Stimulated activated CD4-positive, alpha-beta T cell treated with anti-CD3 and anti-CD28 coated beads, Interleukin-15, amount 100 ng/mL, for 24 hours (primary cell): ENCODE measurements at regions not wholly inside any gene's neighbourhood (a gene's known extent, or its start where the extent isn't known, plus 50 kb on each side); places are given as distances from the start of the nearest gene placed in this dataset.
A peak's percentile ranks its signal among the peaks of the same experiment; 100 is the strongest.
"Not testable (repeated sequence)": the region's sequence is repeated elsewhere in the genome, so short reads cannot be mapped to it uniquely, and the experiment has no call there.

Experiments used
- DNase-seq: peaks from one replicate; pipeline ENCODE4 v3.0.0-alpha.2; 2020

DNA sequence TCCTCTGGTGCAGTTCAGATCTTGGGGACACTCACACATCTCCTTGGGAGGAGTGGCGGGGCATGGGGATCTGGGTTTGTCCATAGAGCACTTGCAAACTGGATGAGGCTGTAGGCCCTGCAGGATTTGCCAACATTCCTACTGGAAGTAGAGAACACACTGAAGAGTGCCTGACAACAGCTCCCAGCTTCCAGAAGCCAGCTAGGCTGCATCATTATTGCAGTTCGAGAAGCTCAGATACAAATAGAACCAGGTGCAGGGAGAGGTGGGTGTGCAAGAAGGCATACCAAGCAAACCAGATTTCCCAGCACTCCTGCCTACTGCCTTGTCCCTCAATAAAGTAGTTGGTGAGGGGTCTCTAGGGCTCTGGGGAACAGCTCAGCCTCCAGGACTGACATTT, 52.5 kb downstream of the RHOB start:
- DNase-seq: no peak

DNA sequence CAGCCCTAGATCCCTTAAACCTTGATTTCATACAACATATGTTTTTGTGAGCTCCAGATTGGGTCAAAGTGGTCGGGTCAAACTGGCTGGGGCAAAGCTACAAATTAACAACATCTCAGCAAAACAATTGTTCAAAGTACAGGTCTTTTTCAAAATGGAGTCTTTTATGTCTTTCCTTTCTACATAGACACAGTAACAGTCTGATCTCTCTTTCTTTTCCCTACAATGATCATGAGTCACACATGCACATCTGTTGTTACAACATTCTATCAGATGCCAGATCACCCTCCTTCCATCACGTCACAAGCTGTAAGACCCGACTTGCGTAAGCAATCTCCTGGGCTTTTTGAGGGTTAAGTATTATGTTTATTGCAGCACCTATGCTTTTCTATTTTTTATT, 55.1 kb downstream of the RHOB start:
- DNase-seq: no peak

GRCh38 chr2:20502496-20502895, 55.6 kb downstream of the RHOB start:
- not testable (repeated sequence) for DNase-seq

DNA sequence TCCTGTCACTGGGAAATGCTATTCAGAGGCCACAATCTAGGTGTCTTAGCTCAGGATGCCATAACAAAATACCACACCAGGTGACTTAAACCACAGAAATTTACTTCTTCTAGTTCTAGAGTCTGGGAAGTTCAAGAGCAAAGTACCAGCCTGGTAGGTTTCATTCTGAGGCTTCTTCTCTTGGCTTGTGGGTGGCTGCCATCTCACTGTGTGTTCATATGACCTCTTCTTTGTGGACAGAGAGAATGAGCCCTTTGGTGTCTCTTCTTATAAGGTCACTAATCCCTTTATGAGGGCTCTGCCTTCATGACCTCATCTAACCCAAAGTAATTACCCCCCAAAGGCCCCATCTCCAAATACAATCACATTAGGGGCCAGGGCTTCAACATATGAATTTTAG, 57.3 kb downstream of the RHOB start:
- no peak for DNase-seq

DNA sequence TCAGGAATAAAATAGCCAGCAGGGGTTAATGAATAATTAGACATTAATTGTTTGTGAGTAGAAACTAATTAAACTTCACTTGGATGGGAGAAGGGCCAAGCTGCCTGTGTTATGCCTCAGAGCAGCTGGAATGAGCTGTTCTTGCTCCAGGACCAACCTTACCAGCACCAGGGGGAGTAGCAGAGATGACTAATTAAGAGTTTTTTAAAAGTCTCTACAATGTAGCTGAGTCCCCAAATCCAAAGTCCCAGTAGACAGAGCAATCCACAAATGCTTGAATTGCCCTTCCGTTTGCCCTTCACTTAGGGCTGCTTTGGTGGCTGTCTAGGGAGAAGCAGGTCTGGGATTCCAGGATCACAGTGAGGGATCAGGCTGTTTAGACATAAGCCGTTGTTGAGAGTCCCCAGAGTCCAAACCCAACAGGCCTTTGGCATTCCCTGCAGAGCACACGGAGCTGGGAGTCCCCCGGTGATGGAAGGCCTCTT, 59.4 kb downstream of the RHOB start:
- no peak for DNase-seq

DNA sequence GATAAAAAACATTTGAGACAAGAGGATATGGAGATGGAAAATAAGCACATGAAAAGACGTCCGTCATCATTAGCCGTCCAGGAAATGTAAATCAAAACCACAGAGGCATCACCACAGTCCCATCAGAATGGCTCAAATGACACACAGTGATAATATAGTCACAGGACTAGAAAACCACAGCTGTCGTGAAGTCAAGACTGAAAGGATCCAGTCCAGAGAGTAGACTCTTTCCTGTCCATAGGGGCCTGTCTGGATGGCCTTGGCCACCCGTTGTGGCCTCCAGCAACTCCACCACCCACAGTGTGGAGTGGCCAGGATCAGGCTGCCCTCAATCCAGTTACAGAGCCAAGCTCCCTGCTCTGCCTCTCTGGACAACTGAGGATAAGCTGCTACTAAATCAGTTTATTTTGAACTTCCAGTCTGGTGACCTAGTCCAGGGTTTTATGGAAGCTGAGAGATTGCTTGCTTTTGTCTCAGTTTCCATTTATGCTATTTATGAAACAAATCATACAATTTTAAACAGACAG, 60.4 kb downstream of the RHOB start:
- peak; percentile 31 for DNase-seq

DNA sequence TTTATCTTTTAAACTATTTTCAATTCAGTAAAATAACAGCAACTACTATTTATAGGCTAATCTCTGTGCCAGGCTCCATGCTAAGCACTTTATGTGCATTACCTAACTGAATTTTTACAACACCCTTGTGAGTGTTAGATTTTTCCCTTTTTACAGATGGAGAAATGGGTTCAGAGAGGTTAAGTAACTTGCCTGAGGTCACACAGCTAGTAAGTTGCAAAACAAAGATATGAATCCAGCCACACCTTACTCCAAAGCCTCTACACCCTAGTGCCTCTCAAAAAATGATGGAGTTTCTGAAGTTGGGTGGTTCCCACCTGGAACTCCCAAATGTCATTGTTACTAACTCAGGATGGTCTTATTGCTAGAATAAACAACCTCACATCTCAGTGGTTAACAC, 60.8 kb downstream of the RHOB start:
- no peak for DNase-seq

- DNase-seq: no peak
Observed at GRCh38 chr2:20509301-20509769, 62.5 kb downstream of the RHOB start.

GRCh38 chr2:20509770-20510490, 63.1 kb downstream of the RHOB start:
- DNase-seq: no peak

- DNase-seq: no peak
Observed at GRCh38 chr2:20511130-20511529, 64.3 kb downstream of the RHOB start.

- DNase-seq: no peak
Observed at GRCh38 chr2:20512061-20512605, 65.3 kb downstream of the RHOB start.

DNA sequence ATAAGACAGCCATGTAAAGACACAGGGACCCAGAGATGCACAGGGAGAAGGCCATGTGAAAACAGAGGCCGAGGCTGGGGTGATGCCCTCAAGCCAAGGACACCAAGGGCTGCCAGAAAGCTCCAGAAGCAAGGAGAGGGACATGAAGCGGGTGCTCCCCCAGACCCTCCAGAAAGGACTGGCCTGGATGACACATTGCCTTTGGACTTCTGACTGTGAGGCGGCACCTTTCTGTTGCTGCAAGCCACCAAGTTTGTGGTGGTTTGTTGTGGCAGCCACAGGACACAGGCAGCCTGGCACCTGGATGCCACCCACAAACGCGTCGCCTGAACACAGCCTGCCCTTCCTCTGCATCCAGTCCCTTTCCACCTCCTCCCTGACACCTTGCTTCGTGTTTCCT, 67.1 kb downstream of the RHOB start:
- DNase-seq: no peak

GRCh38 chr2:20514596-20515269, 67.9 kb downstream of the RHOB start:
- DNase-seq: no peak

GRCh38 chr2:20515290-20516220, 68.7 kb downstream of the RHOB start:
- DNase-seq: no peak

- no peak for DNase-seq
Observed at GRCh38 chr2:20516291-20516645, 69.4 kb downstream of the RHOB start.

- DNase-seq: no peak
Observed at GRCh38 chr2:20516646-20517341, 69.9 kb downstream of the RHOB start.

DNA sequence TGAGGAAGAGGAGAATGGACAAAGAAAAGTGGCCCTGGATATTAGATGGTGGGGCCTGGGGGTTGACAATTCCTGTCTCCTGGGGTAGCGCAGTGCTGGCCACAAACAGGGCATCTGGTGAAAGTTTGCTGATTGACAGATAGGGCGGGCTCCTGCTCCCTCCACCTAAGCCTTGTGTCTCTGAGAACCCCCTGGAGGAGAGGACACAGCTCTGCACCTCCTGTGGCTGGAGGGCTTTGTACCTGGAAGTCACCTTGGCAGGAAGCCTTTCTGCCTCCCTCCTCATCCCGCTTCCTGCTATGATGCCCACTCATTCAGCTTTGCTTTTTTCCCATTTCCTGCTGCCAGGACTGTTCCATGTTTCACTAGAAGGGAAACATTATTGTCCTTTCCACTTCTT, 72.4 kb downstream of the RHOB start:
- no peak for DNase-seq

DNA sequence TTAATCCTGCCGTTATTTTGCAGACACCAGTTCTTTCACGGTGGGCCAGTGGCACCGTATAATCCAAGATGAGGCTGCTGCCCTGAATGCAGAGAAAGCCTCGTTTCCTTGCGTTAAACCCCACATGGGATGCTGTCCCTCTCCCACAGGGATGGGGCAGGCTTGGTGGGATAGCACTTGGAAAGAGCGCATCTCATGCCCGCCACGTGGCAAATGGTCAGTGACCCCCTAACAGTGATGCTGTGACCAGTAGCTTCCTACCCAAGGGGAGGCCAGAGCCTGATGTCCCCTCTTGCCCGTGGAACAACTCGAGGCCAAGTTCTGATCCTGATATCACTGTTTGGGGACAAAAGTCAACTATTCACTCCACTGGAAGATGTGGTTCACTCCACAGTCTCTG, 73.3 kb downstream of the RHOB start:
- DNase-seq: no peak

DNA sequence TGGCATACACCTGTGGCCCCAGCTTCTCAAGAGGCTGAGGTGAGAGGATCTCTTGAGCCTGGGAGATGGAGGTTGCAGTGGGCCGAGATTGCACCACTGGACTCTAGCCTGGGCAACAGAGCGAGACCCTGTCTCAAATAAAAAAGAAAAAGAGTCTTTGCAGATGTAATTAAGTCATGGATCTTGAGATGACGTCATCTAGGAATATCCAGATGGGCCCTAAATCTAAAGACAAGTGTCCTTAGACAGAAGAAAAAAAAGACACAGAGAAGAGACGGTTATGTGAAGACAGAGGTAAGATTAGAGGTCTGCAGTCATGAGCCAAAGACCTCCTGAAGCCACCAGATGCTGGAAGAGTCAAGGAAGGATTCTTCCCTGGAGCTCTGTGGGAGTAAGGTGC, 74.3 kb downstream of the RHOB start:
- DNase-seq: no peak

- DNase-seq: no peak
Observed at GRCh38 chr2:20521682-20522189, 74.9 kb downstream of the RHOB start.

DNA sequence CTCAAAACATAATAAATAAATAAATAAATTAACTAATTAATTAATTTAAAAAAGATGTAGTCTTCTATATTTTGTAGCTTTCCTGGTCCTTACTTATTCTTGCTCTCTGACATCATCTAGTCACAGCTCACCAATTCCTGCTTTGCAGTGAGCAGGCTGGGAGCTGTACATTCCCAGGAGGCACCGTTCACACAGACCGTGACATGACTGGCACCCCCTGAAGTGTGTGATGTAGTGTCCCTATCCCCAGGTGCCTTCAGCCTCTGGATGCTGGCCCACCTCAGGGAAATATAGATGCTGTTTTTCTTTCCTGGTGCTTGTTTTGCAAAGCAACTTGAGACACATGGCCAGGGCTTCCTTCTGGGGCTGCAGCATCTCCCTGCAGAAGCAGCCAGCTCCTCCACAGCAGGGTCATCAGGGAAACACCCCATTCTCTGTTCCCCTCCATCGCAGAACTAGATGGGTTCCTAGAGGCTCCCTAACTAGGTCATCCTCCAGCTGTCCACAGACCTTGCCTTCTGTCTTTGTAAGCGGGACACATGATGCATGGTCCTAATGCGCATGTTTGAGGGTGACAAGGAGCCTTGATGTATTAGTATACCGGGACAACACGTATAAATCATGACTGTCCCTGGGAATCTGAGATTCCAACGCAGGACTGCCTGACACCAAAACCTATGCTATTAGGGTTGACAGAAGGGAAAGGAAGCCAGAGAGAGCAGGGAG, 76.4 kb downstream of the RHOB start:
- DNase-seq: no peak
